Epithelial cell of esophagus (primary cell): ENCODE measurements at regions not wholly inside any gene's neighbourhood (a gene's known extent, or its start where the extent isn't known, plus 50 kb on each side); places are given as distances from the start of the nearest gene placed in this dataset.
A peak's percentile ranks its signal among the peaks of the same experiment; 100 is the strongest.

ENCODE experiments used
- DNase-seq: peaks from one replicate; pipeline ENCODE4 v3.0.0; 2010; ENCODE audit warnings: low read depth
- H3K4me3 ChIP-seq: 2 replicates; pipeline ENCODE4 v1.5.1; 2011; ENCODE audit warnings: mild to moderate bottlenecking, low read length, control low read depth
- TF ChIP-seq, protein P1 (sequence below): IDR thresholded peaks from 2 replicates; pipeline ENCODE4 v1.5.1; 2011; ENCODE audit warnings: low read depth, mild to moderate bottlenecking, low read length, control low read depth, inconsistent platforms; ENCODE audit not compliant: insufficient read depth; ENCODE audit errors: missing control alignments

DNA sequence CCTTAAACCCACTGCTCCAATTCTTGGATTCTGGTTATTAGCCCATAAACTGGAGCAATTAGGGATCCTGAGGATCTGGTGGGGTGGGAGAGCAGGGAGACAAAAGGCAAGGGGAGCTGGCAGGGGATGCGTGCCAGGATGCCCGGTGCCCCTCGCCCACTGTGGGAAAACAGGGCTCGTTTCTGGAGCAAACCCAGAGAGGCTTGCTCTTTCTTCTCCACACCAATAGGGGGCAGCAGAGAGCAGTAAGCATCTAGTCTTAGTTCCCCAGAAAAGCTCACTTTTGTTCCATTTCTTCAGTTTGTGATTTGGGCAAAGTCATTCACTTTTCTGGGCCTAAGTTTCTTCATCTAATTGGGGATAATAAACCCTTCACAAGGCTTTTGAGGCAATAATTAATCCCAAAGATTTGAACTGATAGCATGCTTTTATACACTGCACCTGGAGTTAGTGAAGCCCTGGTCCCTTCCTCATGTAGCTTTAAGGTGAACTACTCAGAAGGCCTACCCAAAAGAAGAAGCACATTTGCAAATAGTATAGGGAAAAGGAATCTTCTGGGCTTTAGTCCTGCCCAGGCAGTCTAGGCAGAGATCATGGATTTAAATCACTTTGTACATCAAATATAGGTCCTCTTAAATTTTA is 160.6 kb upstream of the USP24 start:
- TF ChIP-seq, protein P1, sequence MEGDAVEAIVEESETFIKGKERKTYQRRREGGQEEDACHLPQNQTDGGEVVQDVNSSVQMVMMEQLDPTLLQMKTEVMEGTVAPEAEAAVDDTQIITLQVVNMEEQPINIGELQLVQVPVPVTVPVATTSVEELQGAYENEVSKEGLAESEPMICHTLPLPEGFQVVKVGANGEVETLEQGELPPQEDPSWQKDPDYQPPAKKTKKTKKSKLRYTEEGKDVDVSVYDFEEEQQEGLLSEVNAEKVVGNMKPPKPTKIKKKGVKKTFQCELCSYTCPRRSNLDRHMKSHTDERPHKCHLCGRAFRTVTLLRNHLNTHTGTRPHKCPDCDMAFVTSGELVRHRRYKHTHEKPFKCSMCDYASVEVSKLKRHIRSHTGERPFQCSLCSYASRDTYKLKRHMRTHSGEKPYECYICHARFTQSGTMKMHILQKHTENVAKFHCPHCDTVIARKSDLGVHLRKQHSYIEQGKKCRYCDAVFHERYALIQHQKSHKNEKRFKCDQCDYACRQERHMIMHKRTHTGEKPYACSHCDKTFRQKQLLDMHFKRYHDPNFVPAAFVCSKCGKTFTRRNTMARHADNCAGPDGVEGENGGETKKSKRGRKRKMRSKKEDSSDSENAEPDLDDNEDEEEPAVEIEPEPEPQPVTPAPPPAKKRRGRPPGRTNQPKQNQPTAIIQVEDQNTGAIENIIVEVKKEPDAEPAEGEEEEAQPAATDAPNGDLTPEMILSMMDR = peak; percentile 94
- no peak overlapping the region for H3K4me3 ChIP-seq
- peak; percentile 52 for DNase-seq

DNA sequence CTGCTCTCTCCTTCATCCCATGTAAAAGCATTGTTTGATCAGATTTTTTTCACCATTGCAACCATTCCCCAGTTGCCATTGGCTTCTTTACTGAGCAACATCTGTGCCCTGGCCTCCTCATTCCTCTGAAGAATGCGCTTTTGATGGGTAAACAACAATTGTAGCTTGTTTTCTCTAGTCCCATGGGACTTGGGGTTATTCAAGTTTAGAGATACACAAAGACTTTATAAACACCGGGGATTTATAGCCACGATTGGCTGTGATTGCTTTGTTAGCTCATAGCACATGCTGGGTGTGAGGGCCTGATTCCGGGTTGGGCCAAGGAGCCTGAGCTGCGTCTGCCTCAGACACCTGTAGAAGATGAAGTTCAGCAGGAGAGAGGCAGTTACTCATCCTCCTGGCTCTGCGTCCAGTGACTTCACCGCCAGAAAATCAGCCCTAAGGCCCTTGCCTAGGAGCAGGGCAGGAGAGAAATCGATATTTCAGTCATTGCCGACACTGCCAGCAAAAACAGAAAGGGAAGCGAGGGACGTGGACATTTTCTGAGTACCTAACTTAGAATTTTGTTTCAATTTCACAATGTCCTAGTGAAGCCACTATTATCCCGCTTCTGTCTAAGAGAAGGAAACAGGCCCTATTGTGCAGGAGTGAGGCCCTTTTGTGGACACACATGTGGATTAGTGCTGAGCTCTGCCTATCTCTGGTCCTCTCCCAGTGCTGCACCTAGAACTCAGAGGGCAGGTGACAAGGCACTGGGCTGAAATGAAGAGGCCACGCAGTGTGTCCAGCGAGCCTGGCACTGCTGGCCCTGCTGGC is 159.8 kb upstream of the USP24 start:
- DNase-seq = no peak
- H3K4me3 ChIP-seq = no peak overlapping the region
- TF ChIP-seq, protein P1 = no peak

DNA sequence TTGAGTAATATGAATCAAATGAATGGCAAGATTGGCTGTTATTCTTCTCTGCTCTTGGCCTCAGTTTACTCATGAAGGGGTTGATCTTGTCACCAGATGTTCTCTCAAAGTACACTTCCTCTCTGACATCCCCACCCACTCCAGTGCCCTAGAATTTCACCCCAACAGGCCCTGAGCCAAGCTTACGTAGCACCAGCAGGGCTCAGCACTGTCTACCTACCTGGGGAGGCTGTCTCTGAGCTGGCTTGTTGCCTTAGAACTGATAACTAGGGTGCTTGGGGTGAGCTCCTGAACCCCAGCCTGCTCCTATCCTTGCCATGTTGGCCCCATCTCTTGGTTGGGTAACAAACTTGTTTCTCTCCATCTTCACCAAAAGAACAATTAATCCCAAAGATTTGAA is 159.1 kb upstream of the USP24 start:
- TF ChIP-seq, protein P1 = no peak
- H3K4me3 ChIP-seq = no peak overlapping the region
- DNase-seq = no peak

DNA sequence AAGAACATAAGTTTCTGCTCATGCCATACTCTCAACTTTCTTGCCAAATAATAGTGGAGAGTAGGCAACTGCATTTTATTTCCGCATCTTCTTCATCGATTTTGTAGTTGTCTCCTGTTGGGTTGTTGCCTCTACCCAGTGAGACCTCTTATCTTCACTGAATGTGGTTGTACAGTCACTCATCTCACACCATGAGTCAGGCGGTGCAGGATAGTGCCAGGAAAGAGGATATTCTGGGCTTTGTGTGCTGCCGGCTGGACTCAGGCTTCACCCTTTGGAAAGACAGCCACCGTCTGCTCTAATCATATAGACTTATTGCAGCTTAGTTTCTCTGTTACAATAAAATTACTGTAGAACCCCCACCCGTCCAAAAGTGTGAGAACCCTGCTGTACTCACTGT is 154.3 kb upstream of the USP24 start:
- TF ChIP-seq, protein P1 = no peak
- peak; percentile 24 for DNase-seq
- H3K4me3 ChIP-seq = no peak overlapping the region

DNA sequence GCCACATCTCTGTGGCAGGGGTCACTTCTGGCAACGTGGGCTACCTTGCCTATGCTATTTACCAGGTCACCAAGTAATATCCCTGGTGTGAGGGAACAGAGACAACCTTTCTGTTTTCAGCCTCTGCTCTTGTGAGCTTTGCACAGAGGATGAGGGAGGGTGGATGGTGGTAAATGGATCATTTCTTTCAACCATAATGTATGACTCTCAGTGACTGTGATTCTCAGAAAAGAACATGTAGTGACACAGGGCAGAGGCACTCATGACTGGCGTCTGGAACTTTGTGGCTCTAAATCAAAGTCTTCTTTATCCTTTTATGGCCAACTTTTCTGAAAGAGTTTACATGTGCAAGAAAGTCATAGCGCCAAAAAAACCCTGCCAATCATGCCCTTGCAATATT is 153.5 kb upstream of the USP24 start:
- TF ChIP-seq, protein P1 = no peak
- no peak overlapping the region for H3K4me3 ChIP-seq
- DNase-seq = no peak

DNA sequence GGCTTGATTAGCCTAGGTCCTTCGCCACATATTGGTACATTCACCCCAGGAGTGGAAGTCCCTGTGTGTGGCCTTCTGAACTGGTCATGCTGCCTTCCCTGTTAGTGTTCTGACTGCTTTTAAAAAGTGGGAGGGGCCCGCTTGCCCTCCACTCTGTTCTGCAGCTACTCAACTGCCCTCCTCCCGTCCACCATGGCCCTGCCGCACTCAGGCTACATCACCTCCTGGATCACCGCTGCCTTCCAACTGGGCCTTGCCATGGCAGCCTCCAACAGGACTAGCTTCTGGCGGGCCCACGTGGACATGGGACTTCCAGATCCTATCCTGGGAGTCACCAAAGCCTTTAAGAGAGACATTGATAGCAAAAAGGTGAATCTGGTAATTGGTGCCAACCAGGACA is 152.1 kb upstream of the USP24 start:
- H3K4me3 ChIP-seq = no peak overlapping the region
- DNase-seq = no peak
- TF ChIP-seq, protein P1 = no peak
